Panc1 (cell line): ENCODE measurements at regions not wholly inside any gene's neighbourhood (a gene's known extent, or its start where the extent isn't known, plus 50 kb on each side); places are given as distances from the start of the nearest gene placed in this dataset.

Source experiments
- ATAC-seq: fragments of 200-7000 bp; cut with Tn5 transposase; 2 replicates; pipeline ENCODE4 v1.9.1; 2020; ENCODE audit warnings: mild to moderate bottlenecking, moderate library complexity
- BruUV-seq: library from RNA; stranded (reverse); fragments of 400-500 nt; replicated peaks from 2 replicates; lab custom pipeline; 2021; lab: Mats Ljungman, UMichigan
- CTCF ChIA-PET: fragments of 300-600 bp; sonication (Branson Sonifier 250); formaldehyde crosslinking; loops from one replicate; lab custom pipeline; 2022; ENCODE audit warnings: antibody characterized with exemption; lab: Charles Lee
- POLR2A ChIA-PET: fragments of 300-600 bp; sonication (Branson Sonifier 250); formaldehyde crosslinking; loops from one replicate; lab custom pipeline; 2022; ENCODE audit warnings: antibody characterized with exemption; lab: Charles Lee
- DNase-seq: peaks from one replicate; pipeline ENCODE4 v3.0.0-alpha.2; 2010; ENCODE audit warnings: low read depth, low spot score
- H3K27ac ChIP-seq: 2 replicates; pipeline ENCODE4 v1.5.1; 2011; ENCODE audit warnings: mild to moderate bottlenecking, low read length, inconsistent platforms
- H3K27me3 ChIP-seq: fragments of 200-500 bp; sonication (Bioruptor generic); 2 replicates; pipeline ENCODE4 v1.6.0; 2014; ENCODE audit warnings: low read length, inconsistent platforms; ENCODE audit not compliant: control insufficient read depth, insufficient read depth
- H3K36me3 ChIP-seq: fragments of 200-500 bp; sonication (Bioruptor generic); 2 replicates; pipeline ENCODE4 v1.5.1; 2014; ENCODE audit warnings: inconsistent platforms, mild to moderate bottlenecking, low read length, moderate library complexity; ENCODE audit not compliant: control insufficient read depth, insufficient read depth
- H3K4me1 ChIP-seq: 2 replicates; pipeline ENCODE4 v1.5.1; 2011; ENCODE audit warnings: inconsistent platforms, mild to moderate bottlenecking, low read length, moderate library complexity; ENCODE audit not compliant: control insufficient read depth, insufficient read depth
- H3K4me3 ChIP-seq, 2 experiments: 2 replicates each; pipeline ENCODE4 v1.5.1; 2011 to 2012; ENCODE audit warnings: low read depth in 2 of 2, low read length in 2 of 2, mild to moderate bottlenecking in 2 of 2, inconsistent platforms in 1 of 2, moderate library complexity in 1 of 2
- H3K9me3 ChIP-seq: fragments of 200-500 bp; sonication (Bioruptor generic); 2 replicates; pipeline ENCODE4 v1.5.1; 2014; ENCODE audit warnings: low read depth, mild to moderate bottlenecking, inconsistent platforms, low read length, moderate library complexity; ENCODE audit not compliant: control insufficient read depth, insufficient read depth
- CTCF ChIP-seq: fragments of 450-650 bp; IDR thresholded peaks from 2 replicates; pipeline ENCODE4 v1.5.1; 2017; ENCODE audit warnings: mild to moderate bottlenecking
- POLR2AphosphoS5 ChIP-seq: IDR thresholded peaks from 2 replicates; pipeline ENCODE4 v1.6.1; 2012; ENCODE audit warnings: mild to moderate bottlenecking, low read depth, low read length, moderate library complexity
- REST ChIP-seq, 2 experiments: IDR thresholded peaks; 2 replicates each; pipeline ENCODE4 v1.6.1; 2011 to 2012; ENCODE audit warnings: low read depth in 2 of 2, control low read depth in 1 of 2, low read length in 1 of 2, mild to moderate bottlenecking in 1 of 2, moderate library complexity in 1 of 2; ENCODE audit not compliant: insufficient read depth in 1 of 2
- SIN3A ChIP-seq: IDR thresholded peaks from 2 replicates; pipeline ENCODE4 v1.6.1; 2012; ENCODE audit warnings: low read depth, mild to moderate bottlenecking, low read length, moderate library complexity, borderline replicate concordance; ENCODE audit not compliant: insufficient read depth
- TCF7L2 ChIP-seq: IDR thresholded peaks from 2 replicates; pipeline ENCODE4 v1.6.1; 2011; ENCODE audit warnings: mild to moderate bottlenecking, low read depth, low read length, inconsistent platforms
- in situ Hi-C: cut with HindIII; loops from 2 replicates; pipeline ENCODE4 v1.10.0; 2016; ENCODE audit warnings: low sequenced_read_pairs, low pct_unique_long_range_greater_than_20kb
- intact Hi-C: fragments of 100-400 bp; cut with micrococcal nuclease; formaldehyde crosslinking; loops from one replicate; pipeline ENCODE4 v1.10.0; 2022; ENCODE audit not compliant: unreplicated experiment

- ATAC-seq (no peak), DNase-seq (no peak)
- no peak overlapping the region for H3K4me3 ChIP-seq
- POLR2A ChIA-PET, result no interaction called here
- H3K27me3 ChIP-seq, result no peaks in the 10 kb centered on the region
- no peak overlapping the region for H3K27ac ChIP-seq
- CTCF ChIA-PET, result no interaction called here
- TF ChIP-seq CTCF, result peak; percentile 27
- no peak for TF ChIP-seq REST (IDR thresholded peaks at IDR 0.05; ENCODE audit: insufficient read depth in 1 of 2, low read depth in 2 of 2, low read length in 1 of 2)
- TF ChIP-seq TCF7L2, result no peak
- BruUV-seq, result no TSS peak
- in situ Hi-C loops, result no loop called here
- no peaks in the 10 kb centered on the region for H3K36me3 ChIP-seq
- intact Hi-C loops, result no loop called here
- H3K4me1 ChIP-seq, result peaks cover 3% of the 10 kb centered on the region
- H3K9me3 ChIP-seq, result peaks cover 2% of the 10 kb centered on the region; the same call in 1 of the 2 replicates
Observed at GRCh38 chr9:90053027-90053426, 448.2 kb downstream of the GADD45G start.

- TF ChIP-seq REST (IDR thresholded peaks at IDR 0.05; ENCODE audit: insufficient read depth in 1 of 2, low read depth in 2 of 2, low read length in 1 of 2), result no peak
- TF ChIP-seq SIN3A, result no peak
- TF ChIP-seq CTCF, result no peak
- TF ChIP-seq TCF7L2, result no peak
- no peak for TF ChIP-seq POLR2AphosphoS5
- intact Hi-C loops (no loop called here), in situ Hi-C loops (no loop called here)
- ChIA-PET POLR2A (no interaction called here), CTCF (no interaction called here)
- no peaks in the 10 kb centered on the region for H3K9me3 ChIP-seq
- no TSS peak for BruUV-seq
- ATAC-seq (peak; percentile 76), DNase-seq (no peak)
- no peak overlapping the region for H3K27ac ChIP-seq
- H3K27me3 ChIP-seq, result no peaks in the 10 kb centered on the region
- no peaks in the 10 kb centered on the region for H3K36me3 ChIP-seq
- peaks cover 6% of the 10 kb centered on the region for H3K4me1 ChIP-seq
- no peak overlapping the region for H3K4me3 ChIP-seq
Observed at GRCh38 chr9:90054810-90055209, 450.0 kb downstream of the GADD45G start.
